H9 (cell line): ENCODE measurements at regions not wholly inside any gene's neighbourhood (a gene's known extent, or its start where the extent isn't known, plus 50 kb on each side); places are given as distances from the start of the nearest gene placed in this dataset.

Source experiments
- DNase-seq: peaks from one replicate; pipeline ENCODE4 v3.0.0-alpha.2; 2017
- H2AFZ ChIP-seq: one replicate; pipeline ENCODE4 v1.6.1; 2013; ENCODE audit warnings: mild to moderate bottlenecking, low read length, control low read depth, moderate library complexity
- H2AK5ac ChIP-seq: 2 replicates; pipeline ENCODE4 v1.6.1; 2013; ENCODE audit warnings: low read length, control low read depth, mixed read lengths; ENCODE audit not compliant: insufficient read length
- H2BK120ac ChIP-seq: one replicate; pipeline ENCODE4 v1.6.1; 2013; ENCODE audit warnings: low read depth, mild to moderate bottlenecking, low read length, control low read depth, inconsistent platforms; ENCODE audit not compliant: poor library complexity, severe bottlenecking
- H2BK12ac ChIP-seq: 2 replicates; pipeline ENCODE4 v1.6.1; 2013; ENCODE audit warnings: low read length, control low read depth, mixed read lengths, low read depth; ENCODE audit not compliant: insufficient read length
- H2BK15ac ChIP-seq: 2 replicates; pipeline ENCODE4 v1.6.1; 2013; ENCODE audit warnings: low read depth, low read length, control low read depth
- H2BK20ac ChIP-seq: one replicate; pipeline ENCODE4 v1.6.1; 2013; ENCODE audit warnings: low read depth, mild to moderate bottlenecking, low read length, control low read depth, inconsistent platforms; ENCODE audit not compliant: poor library complexity, severe bottlenecking
- H2BK5ac ChIP-seq: 2 replicates; pipeline ENCODE4 v1.6.1; 2013; ENCODE audit warnings: low read length, control low read depth, mixed read lengths; ENCODE audit not compliant: insufficient read length
- H3K14ac ChIP-seq: 2 replicates; pipeline ENCODE4 v1.6.1; 2013; ENCODE audit warnings: low read length, control low read depth; ENCODE audit not compliant: insufficient read depth
- H3K18ac ChIP-seq: 2 replicates; pipeline ENCODE4 v1.6.1; 2013; ENCODE audit warnings: low read depth, mild to moderate bottlenecking, mixed read lengths, low read length, control low read depth; ENCODE audit not compliant: insufficient read length
- H3K23ac ChIP-seq: 2 replicates; pipeline ENCODE4 v1.6.1; 2013; ENCODE audit warnings: low read length, control low read depth, mixed read lengths, low read depth; ENCODE audit not compliant: insufficient read length
- H3K23me2 ChIP-seq: 2 replicates; pipeline ENCODE4 v1.6.1; 2013; ENCODE audit warnings: low read depth, mild to moderate bottlenecking, mixed read lengths, low read length, control low read depth; ENCODE audit not compliant: insufficient read length, poor library complexity, severe bottlenecking
- H3K27ac ChIP-seq: 2 replicates; pipeline ENCODE4 v1.5.1; 2013; ENCODE audit warnings: low read length, control low read depth, mixed read lengths, low read depth; ENCODE audit not compliant: insufficient read length
- H3K27me3 ChIP-seq: 2 replicates; pipeline ENCODE4 v1.6.1; 2013; ENCODE audit warnings: low read length, control low read depth, inconsistent platforms; ENCODE audit not compliant: insufficient read depth
- H3K4ac ChIP-seq: 2 replicates; pipeline ENCODE4 v1.6.1; 2013; ENCODE audit warnings: low read depth, mild to moderate bottlenecking, control low read depth, inconsistent platforms, low read length, moderate library complexity
- H3K4me1 ChIP-seq: 2 replicates; pipeline ENCODE4 v1.6.1; 2013; ENCODE audit warnings: low read length, control low read depth, inconsistent platforms; ENCODE audit not compliant: insufficient read depth
- H3K4me2 ChIP-seq: 2 replicates; pipeline ENCODE4 v1.6.1; 2013; ENCODE audit warnings: low read length, control low read depth, mixed read lengths; ENCODE audit not compliant: insufficient read length, insufficient read depth
- H3K56ac ChIP-seq: 2 replicates; pipeline ENCODE4 v1.6.1; 2013; ENCODE audit warnings: low read depth, mild to moderate bottlenecking, mixed read lengths, low read length, control low read depth; ENCODE audit not compliant: insufficient read length
- H3K79me1 ChIP-seq: 2 replicates; pipeline ENCODE4 v1.6.1; 2013; ENCODE audit warnings: low read depth, mild to moderate bottlenecking, moderate library complexity, low read length, control low read depth, inconsistent platforms; ENCODE audit not compliant: insufficient read depth, poor library complexity, severe bottlenecking
- H3K79me2 ChIP-seq: 2 replicates; pipeline ENCODE4 v1.6.1; 2013; ENCODE audit warnings: low read length, control low read depth, inconsistent platforms; ENCODE audit not compliant: insufficient read depth
- H3K9ac ChIP-seq: 2 replicates; pipeline ENCODE4 v1.6.1; 2013; ENCODE audit warnings: low read length, control low read depth, mixed read lengths; ENCODE audit not compliant: insufficient read length; ENCODE audit errors: extremely low read depth
- H3K9me3 ChIP-seq: one replicate; pipeline ENCODE4 v1.6.1; 2013; ENCODE audit warnings: low read depth, low read length, inconsistent platforms; ENCODE audit not compliant: control insufficient read depth
- H3T11ph ChIP-seq: one replicate; pipeline ENCODE4 v1.6.1; 2013; ENCODE audit warnings: mild to moderate bottlenecking, low read length, control low read depth, inconsistent platforms
- H4K20me1 ChIP-seq: one replicate; pipeline ENCODE4 v1.6.1; 2013; ENCODE audit not compliant: control insufficient read depth, insufficient read length, insufficient read depth
- H4K5ac ChIP-seq: 2 replicates; pipeline ENCODE4 v1.6.1; 2013; ENCODE audit warnings: low read depth, mild to moderate bottlenecking, mixed read lengths, low read length, control low read depth; ENCODE audit not compliant: insufficient read length
- H4K8ac ChIP-seq: replicated peaks from 2 replicates; pipeline ENCODE4 v1.6.1; 2013; ENCODE audit warnings: low read length, control low read depth, mixed read lengths, low read depth; ENCODE audit not compliant: insufficient read length
- H4K91ac ChIP-seq: 2 replicates; pipeline ENCODE4 v1.6.1; 2013; ENCODE audit warnings: low read depth, mild to moderate bottlenecking, moderate library complexity, mixed read lengths, low read length, control low read depth; ENCODE audit not compliant: insufficient read length
- H3K27ac Mint-ChIP-seq, 3 experiments: 2 replicates in 2 of 3; 3 replicates in 1 of 3; pipeline ENCODE4 v1.8.0; 2020 to 2021; ENCODE audit warnings: mixed read lengths in 3 of 3, mild to moderate bottlenecking in 1 of 3, moderate library complexity in 1 of 3
- H3K27me3 Mint-ChIP-seq: 2 replicates; pipeline ENCODE4 v1.8.0; 2021; ENCODE audit warnings: low read depth, mild to moderate bottlenecking, moderate library complexity, mixed read lengths
- H3K36me3 Mint-ChIP-seq, 3 experiments: 2 replicates in 2 of 3; 3 replicates in 1 of 3; pipeline ENCODE4 v1.8.0; 2020 to 2021; ENCODE audit warnings: low read depth in 3 of 3, mixed read lengths in 3 of 3; ENCODE audit not compliant: insufficient read depth in 1 of 3
- H3K4me1 Mint-ChIP-seq, 2 experiments: 2 replicates each; pipeline ENCODE4 v1.8.0; 2020; ENCODE audit warnings: mixed read lengths in 2 of 2
- H3K4me3 Mint-ChIP-seq, 2 experiments: 2 replicates in 1 of 2; 3 replicates in 1 of 2; pipeline ENCODE4 v1.8.0; 2020 to 2021; ENCODE audit warnings: mild to moderate bottlenecking in 2 of 2, mixed read lengths in 2 of 2, moderate library complexity in 1 of 2
- H3K9me3 Mint-ChIP-seq, 2 experiments: 2 replicates in 1 of 2; 3 replicates in 1 of 2; pipeline ENCODE4 v1.8.0; 2020; ENCODE audit warnings: mild to moderate bottlenecking in 2 of 2, mixed read lengths in 2 of 2, moderate library complexity in 1 of 2
- CTCF ChIP-seq: fragments of 200-600 bp; sonication (generic); conservative IDR thresholded peaks from 3 replicates; pipeline ENCODE4 v1.8.0; 2021; ENCODE audit warnings: antibody characterized with exemption, mild to moderate bottlenecking
- WGBS: extraction: QIAGEN DNeasy Blood & Tissue Kit; methylation state at CpG from one replicate; pipeline ENCODE4 v1.1.7; 2013; ENCODE audit warnings: missing lambda C conversion rate, low lambda C conversion rate, mixed read lengths; ENCODE audit not compliant: insufficient read length; ENCODE audit errors: extremely low coverage; 5-methylcytosine and 5-hydroxymethylcytosine counted together

GRCh38 chr16:16890964-16891363, 512.0 kb downstream of the NPIPA7 start:
- no peak overlapping the region for H2AK5ac ChIP-seq
- Mint-ChIP-seq H3K27me3 (no peaks in the 10 kb centered on the region; the same call in none of the 2 replicates), H3K9me3 (no peaks in the 10 kb centered on the region; a peak in 1 of 5 replicates), H3K4me1 (no peaks in the 10 kb centered on the region), H3K36me3 (no peaks in the 10 kb centered on the region; a peak in 2 of 7 replicates), H3K4me3 (no peak overlapping the region), H3K27ac (no peak overlapping the region)
- WGBS = no CpG with 5 or more reads among the region's 2 CpGs
- H3T11ph ChIP-seq = no peak overlapping the region
- no peak overlapping the region for H3K9ac ChIP-seq
- no peaks in the 10 kb centered on the region for H3K79me2 ChIP-seq
- H4K5ac ChIP-seq = no peak overlapping the region
- no peaks in the 10 kb centered on the region for H3K27me3 ChIP-seq
- H4K20me1 ChIP-seq = no peaks in the 10 kb centered on the region
- H3K23ac ChIP-seq = no peak overlapping the region
- no peak overlapping the region for H4K91ac ChIP-seq
- no peak for DNase-seq
- no peaks in the 10 kb centered on the region for H3K23me2 ChIP-seq
- H3K9me3 ChIP-seq = no peaks in the 10 kb centered on the region
- H3K4ac ChIP-seq = no peak overlapping the region
- no peak overlapping the region for H2BK20ac ChIP-seq
- H3K79me1 ChIP-seq = no peaks in the 10 kb centered on the region
- no peak overlapping the region for H3K56ac ChIP-seq
- H4K8ac ChIP-seq = no peak overlapping the region
- H3K4me2 ChIP-seq = no peak overlapping the region
- H2BK120ac ChIP-seq = no peak overlapping the region
- no peak overlapping the region for H3K27ac ChIP-seq
- H3K18ac ChIP-seq = no peak overlapping the region
- no peak overlapping the region for H3K14ac ChIP-seq
- no peak for TF ChIP-seq CTCF
- H2AFZ ChIP-seq = no peak overlapping the region
- no peak overlapping the region for H2BK15ac ChIP-seq
- no peaks in the 10 kb centered on the region for H3K4me1 ChIP-seq
- no peak overlapping the region for H2BK12ac ChIP-seq
- no peak overlapping the region for H2BK5ac ChIP-seq
